IPS-NIHi7 (cell line): ENCODE measurements at regions not wholly inside any gene's neighbourhood (a gene's known extent, or its start where the extent isn't known, plus 50 kb on each side); places are given as distances from the start of the nearest gene placed in this dataset.
"Not testable (repeated sequence)": the region's sequence is repeated elsewhere in the genome, so short reads cannot be mapped to it uniquely, and the experiment has no call there.

Experiments used
- DNase-seq: peaks from one replicate; pipeline ENCODE4 v3.0.0; 2012; ENCODE audit warnings: mixed read lengths; ENCODE audit errors: extremely low spot score

DNA sequence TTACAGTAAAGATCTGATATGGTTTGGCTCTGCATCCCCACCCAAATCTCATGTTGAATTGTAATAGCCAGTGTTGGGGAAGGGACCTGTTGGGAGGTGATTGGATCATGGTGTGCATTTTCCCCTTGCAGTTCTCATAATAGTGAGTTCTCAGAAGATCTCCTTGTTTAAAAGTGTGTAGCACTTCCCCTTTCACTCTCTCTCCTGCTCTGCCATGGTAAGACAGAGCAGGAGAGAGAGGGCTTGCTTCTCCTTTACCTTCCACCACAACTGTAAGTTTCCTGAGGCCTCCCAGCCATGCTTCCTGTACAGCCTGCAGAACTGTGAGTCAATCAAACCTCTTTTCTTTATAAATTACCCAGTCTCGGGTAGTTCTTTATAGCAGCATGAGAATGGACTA, 1530.9 kb upstream of the C9orf72 start:
- DNase-seq: not testable (repeated sequence)

GRCh38 chr9:29118555-29118954, 1545.3 kb upstream of the C9orf72 start:
- DNase-seq: no peak

- no peak for DNase-seq
These were observed 1553.5 kb upstream of the C9orf72 start for GRCh38 chr9:29126783-29127182.

DNA sequence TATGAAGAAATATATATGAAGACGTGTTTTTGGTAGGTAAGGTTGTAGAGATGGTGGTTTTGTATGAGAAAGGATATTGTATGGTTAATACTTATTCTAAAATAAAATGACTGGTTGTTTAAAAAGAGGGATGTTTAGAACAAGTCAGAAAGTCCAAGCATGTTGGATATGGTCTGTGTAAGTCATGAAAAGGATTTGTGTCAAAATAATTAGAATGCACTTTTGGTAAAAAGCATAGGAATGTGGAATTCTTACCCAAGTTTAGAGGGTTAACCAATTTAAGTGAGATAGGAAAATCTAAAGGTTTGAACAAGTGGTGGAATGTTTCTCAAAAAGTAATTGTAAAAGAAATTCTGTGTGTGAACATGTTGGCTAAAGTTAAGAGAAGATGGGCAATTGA, 1556.5 kb upstream of the C9orf72 start:
- DNase-seq: no peak

DNA sequence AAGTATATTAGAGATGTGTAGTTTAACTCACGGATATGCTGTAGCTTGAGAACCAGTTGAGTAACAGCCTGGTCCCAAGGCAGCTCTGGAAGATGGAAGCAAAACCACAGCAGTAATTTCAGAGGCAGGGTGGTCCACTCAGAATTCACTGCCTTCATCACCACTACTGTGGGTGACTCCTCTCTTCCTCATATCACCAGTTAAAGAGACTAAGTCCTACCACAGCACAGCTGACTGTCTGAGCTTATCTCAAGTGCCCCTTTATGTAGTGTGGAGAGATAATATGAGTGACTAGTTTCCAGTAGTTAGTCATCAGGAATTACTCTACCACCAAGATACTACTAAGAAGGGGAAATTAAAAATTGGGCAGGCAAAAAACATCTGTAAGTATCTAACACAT, 1571.2 kb upstream of the C9orf72 start:
- DNase-seq: no peak

GRCh38 chr9:29150606-29151005, 1577.3 kb upstream of the C9orf72 start:
- no peak for DNase-seq

DNA sequence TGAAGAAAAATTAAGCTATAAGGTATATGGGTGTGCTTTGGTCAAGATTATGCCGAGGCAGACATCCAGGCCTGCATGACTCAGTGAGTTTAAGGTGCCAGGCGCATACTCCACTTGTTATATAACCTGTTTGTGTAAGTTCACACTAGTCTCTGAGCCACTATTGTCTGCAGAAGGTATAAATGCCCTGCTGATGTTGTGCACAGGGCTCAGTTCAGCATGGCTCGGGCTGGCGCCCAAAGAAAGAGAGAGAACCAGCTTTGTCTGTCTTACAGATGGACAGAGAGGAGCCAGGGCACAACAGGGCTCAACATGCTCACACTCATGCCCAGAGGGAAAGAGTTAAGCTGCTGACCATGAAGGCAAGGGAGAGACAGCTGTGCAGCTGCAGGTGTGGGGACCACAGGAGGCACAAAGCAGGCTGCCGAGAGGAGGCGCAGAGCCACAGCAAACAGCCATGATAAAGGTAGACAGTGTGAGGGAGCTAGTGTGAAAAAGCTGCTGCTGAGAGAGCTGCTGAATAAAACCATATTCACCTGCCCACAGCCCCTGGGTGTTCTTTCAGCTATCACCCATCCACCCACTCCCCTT, 1587.6 kb upstream of the C9orf72 start:
- DNase-seq: no peak

GRCh38 chr9:29174136-29174535, 1600.9 kb upstream of the C9orf72 start:
- no peak for DNase-seq

- no peak for DNase-seq
These were observed 1603.0 kb upstream of the C9orf72 start for GRCh38 chr9:29176231-29176630.

- no peak for DNase-seq
These were observed 1603.5 kb upstream of the C9orf72 start for GRCh38 chr9:29176786-29177185.

GRCh38 chr9:29183971-29184370, 1610.7 kb upstream of the C9orf72 start:
- no peak for DNase-seq

- not testable (repeated sequence) for DNase-seq
These were observed 1615.5 kb upstream of the C9orf72 start for GRCh38 chr9:29188771-29189170.

- DNase-seq: not testable (repeated sequence)
These were observed 1615.9 kb upstream of the C9orf72 start for GRCh38 chr9:29189221-29189620.

- DNase-seq: no peak
These were observed 1625.6 kb upstream of the C9orf72 start for GRCh38 chr9:29198861-29199260.

DNA sequence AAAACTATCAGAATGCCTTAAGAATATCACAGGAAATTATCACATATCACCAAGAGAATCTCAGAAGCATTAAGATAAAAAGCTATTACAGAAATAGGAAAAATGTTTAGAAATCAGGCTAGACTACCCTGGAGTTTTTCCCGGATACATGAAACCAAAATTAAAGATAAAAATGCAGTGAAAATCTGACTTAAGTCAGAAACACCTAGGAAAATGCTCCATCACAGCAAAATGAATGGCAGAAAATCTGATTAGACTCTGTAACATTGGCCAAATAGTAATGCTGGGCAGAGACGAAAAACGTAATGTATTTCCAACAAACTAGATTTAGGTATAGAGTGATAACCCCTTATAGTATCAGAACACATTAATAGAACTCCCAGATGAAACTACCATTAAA, 1626.7 kb upstream of the C9orf72 start:
- no peak for DNase-seq

- no peak for DNase-seq
These were observed 1627.4 kb upstream of the C9orf72 start for GRCh38 chr9:29200650-29201049.

GRCh38 chr9:29203244-29203930, 1630.1 kb upstream of the C9orf72 start:
- no peak for DNase-seq

GRCh38 chr9:29208670-29209069, 1635.4 kb upstream of the C9orf72 start:
- DNase-seq: no peak

DNA sequence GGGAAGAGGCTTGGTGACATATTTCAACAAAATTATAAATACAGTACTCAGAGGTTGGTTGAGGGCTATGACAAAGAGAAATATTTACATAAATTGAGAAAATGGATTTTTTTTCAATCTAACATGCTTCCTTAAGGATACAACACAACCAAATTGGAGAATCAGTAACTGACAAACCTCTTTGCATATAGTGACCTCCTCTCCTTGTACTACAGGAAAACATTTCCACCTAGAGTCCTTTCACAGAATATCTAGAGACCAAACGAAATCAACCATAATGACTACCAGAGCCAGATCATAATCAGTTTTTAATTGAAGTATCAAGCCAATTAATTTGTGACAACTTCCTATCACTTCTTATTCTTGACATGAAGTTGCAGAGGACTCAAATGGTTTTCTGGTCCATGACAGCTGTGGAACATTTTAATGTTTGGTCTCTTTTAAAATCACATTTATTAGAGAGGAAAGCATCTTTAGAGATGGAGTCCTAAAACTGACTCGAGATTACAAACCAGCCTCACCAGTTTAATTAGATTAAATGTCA, 1636.5 kb upstream of the C9orf72 start:
- DNase-seq: no peak

GRCh38 chr9:29211003-29211579, 1637.8 kb upstream of the C9orf72 start:
- DNase-seq: no peak

GRCh38 chr9:29211580-29212396, 1638.5 kb upstream of the C9orf72 start:
- DNase-seq: peak; percentile 71
